Body of pancreas (tissue), 4 donors: ENCODE measurements at regions not wholly inside any gene's neighbourhood (a gene's known extent, or its start where the extent isn't known, plus 50 kb on each side); places are given as distances from the start of the nearest gene placed in this dataset.

Source experiments
- ATAC-seq: fragments of 150-250 bp; one replicate; pipeline ENCODE4 v1.9.1; 2016
- DNase-seq, 4 donors: peaks; one replicate each; pipeline ENCODE4 v3.0.0-alpha.2; 2019
- H3K27ac ChIP-seq, 4 donors: fragments of 200-600 bp; sonication (generic); 1 replicate in 3 of 4; 2 replicates in 1 of 4; pipeline versions ENCODE4 v1.5.1 to v1.6.1; 2016 to 2019; ENCODE audit warnings: mild to moderate bottlenecking in 1 of 4, mixed read lengths in 1 of 4, moderate library complexity in 1 of 4
- H3K27me3 ChIP-seq, 2 donors: fragments of 200-600 bp; sonication (generic); one replicate each; pipeline ENCODE4 v1.6.0; 2016; ENCODE audit warnings: mild to moderate bottlenecking in 1 of 2
- H3K36me3 ChIP-seq, 2 donors: fragments of 200-600 bp; sonication (generic); replicated peaks in 1 of 2; 2 replicates each; pipeline ENCODE4 v1.5.1; 2016; ENCODE audit warnings: low read depth in 2 of 2; ENCODE audit not compliant: insufficient read depth in 1 of 2
- H3K4me1 ChIP-seq: fragments of 200-600 bp; sonication (generic); one replicate; pipeline ENCODE4 v1.6.0; 2016
- H3K4me3 ChIP-seq, 2 donors: fragments of 200-600 bp; sonication (generic); 1 replicate in 1 of 2; 2 replicates in 1 of 2; pipeline ENCODE4 v1.5.1; 2016 to 2019
- H3K9me3 ChIP-seq, 3 donors: fragments of 200-600 bp; sonication (generic); 1 replicate in 2 of 3; 2 replicates in 1 of 3; pipeline ENCODE4 v1.5.1; 2016
- POLR2A ChIP-seq, 3 donors: fragments of 450-650 bp; IDR thresholded peaks; one replicate each; pipeline ENCODE4 v1.6.1; 2016; ENCODE audit warnings: antibody characterized with exemption in 3 of 3, mild to moderate bottlenecking in 2 of 3
- WGBS, 2 donors: methylation state at CpG; one replicate each; pipeline ENCODE4 v1.1.5; 2017; 5-methylcytosine and 5-hydroxymethylcytosine counted together
- intact Hi-C: fragments of 100-400 bp; cut with DNase I; formaldehyde crosslinking; loops from one replicate; pipeline ENCODE4 v1.15.1; 2023
- TF ChIP-seq, protein P1 (sequence below), 7 experiments: fragments of 450-650 bp in 4 of 7; fragments of 200-600 bp in 3 of 7; sonication (generic) in 3 of 7; IDR thresholded peaks; one replicate each; pipeline ENCODE4 v1.5.1; 2016 to 2019; ENCODE audit warnings: antibody characterized with exemption in 7 of 7

DNA sequence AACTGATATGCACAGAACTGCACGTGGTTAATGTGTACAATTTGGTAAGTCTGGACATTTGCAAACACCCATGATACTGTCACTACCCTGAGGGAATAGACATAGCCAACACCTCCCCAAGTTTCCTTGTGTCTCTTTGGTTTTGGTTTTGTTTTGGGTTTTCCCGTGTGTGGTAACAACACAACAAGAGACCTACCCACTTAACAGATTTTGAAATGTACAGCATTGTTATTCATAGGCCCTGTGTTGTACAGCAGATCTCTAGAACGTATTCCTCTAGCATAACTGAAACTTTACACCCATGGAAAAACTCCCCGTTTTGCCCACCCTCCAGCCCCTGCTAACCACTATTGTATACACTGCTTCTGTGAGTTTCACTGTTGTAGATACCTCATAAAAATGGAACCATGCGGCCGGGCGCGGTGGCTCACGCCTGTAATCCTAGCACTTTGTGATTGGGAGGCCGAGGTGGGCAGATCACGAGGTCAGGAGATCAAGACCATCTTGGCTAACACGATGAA is 76.3 kb upstream of the TBC1D3K start:
- no peak overlapping the region for H3K27ac ChIP-seq
- H3K27me3 ChIP-seq, result no peaks in the 10 kb centered on the region
- no peaks in the 10 kb centered on the region for H3K4me1 ChIP-seq
- TF ChIP-seq POLR2A (IDR thresholded peaks at IDR 0.05), result no peak
- TF ChIP-seq, protein P1, sequence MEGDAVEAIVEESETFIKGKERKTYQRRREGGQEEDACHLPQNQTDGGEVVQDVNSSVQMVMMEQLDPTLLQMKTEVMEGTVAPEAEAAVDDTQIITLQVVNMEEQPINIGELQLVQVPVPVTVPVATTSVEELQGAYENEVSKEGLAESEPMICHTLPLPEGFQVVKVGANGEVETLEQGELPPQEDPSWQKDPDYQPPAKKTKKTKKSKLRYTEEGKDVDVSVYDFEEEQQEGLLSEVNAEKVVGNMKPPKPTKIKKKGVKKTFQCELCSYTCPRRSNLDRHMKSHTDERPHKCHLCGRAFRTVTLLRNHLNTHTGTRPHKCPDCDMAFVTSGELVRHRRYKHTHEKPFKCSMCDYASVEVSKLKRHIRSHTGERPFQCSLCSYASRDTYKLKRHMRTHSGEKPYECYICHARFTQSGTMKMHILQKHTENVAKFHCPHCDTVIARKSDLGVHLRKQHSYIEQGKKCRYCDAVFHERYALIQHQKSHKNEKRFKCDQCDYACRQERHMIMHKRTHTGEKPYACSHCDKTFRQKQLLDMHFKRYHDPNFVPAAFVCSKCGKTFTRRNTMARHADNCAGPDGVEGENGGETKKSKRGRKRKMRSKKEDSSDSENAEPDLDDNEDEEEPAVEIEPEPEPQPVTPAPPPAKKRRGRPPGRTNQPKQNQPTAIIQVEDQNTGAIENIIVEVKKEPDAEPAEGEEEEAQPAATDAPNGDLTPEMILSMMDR (IDR thresholded peaks at IDR 0.05), result no peak
- no peaks in the 10 kb centered on the region for H3K9me3 ChIP-seq
- 88 to 89% methylated on average over 12 of the region's 12 CpGs for WGBS, 2 donors
- no peak overlapping the region for H3K4me3 ChIP-seq
- H3K36me3 ChIP-seq, result no peaks in the 10 kb centered on the region
- intact Hi-C loops, result no loop called here
- DNase-seq (no peak), ATAC-seq (no peak)

- Histone ChIP-seq H3K4me1 (no peaks in the 10 kb centered on the region), H3K9me3 (no peaks in the 10 kb centered on the region), H3K27ac (no peak overlapping the region), H3K4me3 (no peak overlapping the region), H3K27me3 (no peaks in the 10 kb centered on the region), H3K36me3 (no peaks in the 10 kb centered on the region)
- ATAC-seq (no peak), DNase-seq (no peak)
- TF ChIP-seq POLR2A (IDR thresholded peaks at IDR 0.05), result no peak
- TF ChIP-seq, protein P1 (IDR thresholded peaks at IDR 0.05), result no peak
- 76 to 85% methylated on average over 7 of the region's 7 CpGs for WGBS, 2 donors
- intact Hi-C loops, result no loop called here
Measured at GRCh38 chr17:37847102-37847501, 77.1 kb upstream of the TBC1D3K start.

- no peaks in the 10 kb centered on the region for H3K27me3 ChIP-seq
- no peak for DNase-seq
- no peak for ATAC-seq
- no peak overlapping the region for H3K4me3 ChIP-seq
- H3K36me3 ChIP-seq, result no peaks in the 10 kb centered on the region
- H3K4me1 ChIP-seq, result no peaks in the 10 kb centered on the region
- 43 to 58% methylated on average over 15 of the region's 15 CpGs for WGBS, 2 donors
- intact Hi-C loops, result no loop called here
- TF ChIP-seq POLR2A (IDR thresholded peaks at IDR 0.05), result no peak
- TF ChIP-seq, protein P1 (IDR thresholded peaks at IDR 0.05), result no peak
- no peaks in the 10 kb centered on the region for H3K9me3 ChIP-seq
- no peak overlapping the region for H3K27ac ChIP-seq
Measured at GRCh38 chr17:37844977-37845293, 79.3 kb upstream of the TBC1D3K start.

- DNase-seq (peak; percentile 44 to 55 (median 53)), ATAC-seq (peak; percentile 53)
- H3K4me3 ChIP-seq, result no peak overlapping the region
- TF ChIP-seq POLR2A (IDR thresholded peaks at IDR 0.05), result no peak
- TF ChIP-seq, protein P1 (IDR thresholded peaks at IDR 0.05), result peak; percentile 37 to 72 (median 57)
- no peaks in the 10 kb centered on the region for H3K9me3 ChIP-seq
- H3K4me1 ChIP-seq, result no peaks in the 10 kb centered on the region
- no peaks in the 10 kb centered on the region for H3K27me3 ChIP-seq
- no peak overlapping the region for H3K27ac ChIP-seq
- 23 to 28% methylated on average over 17 to 29 of the region's 29 CpGs for WGBS, 2 donors
- intact Hi-C loops, result no loop called here
- no peaks in the 10 kb centered on the region for H3K36me3 ChIP-seq
Measured at GRCh38 chr17:37844158-37844976, 79.8 kb upstream of the TBC1D3K start.

- DNase-seq, result no peak
- no peaks in the 10 kb centered on the region for H3K27me3 ChIP-seq
- WGBS, 2 donors, result 65 to 71% methylated on average over 8 of the region's 8 CpGs
Measured at GRCh38 chr17:37842401-37842800, 81.8 kb upstream of the TBC1D3K start.

More at GRCh38 chr17:37842401-37842800, 81.8 kb upstream of the TBC1D3K start:
- no peak overlapping the region for H3K27ac ChIP-seq
- H3K9me3 ChIP-seq, result no peaks in the 10 kb centered on the region
- no peaks in the 10 kb centered on the region for H3K4me1 ChIP-seq
- TF ChIP-seq, protein P1 (IDR thresholded peaks at IDR 0.05), result no peak
- TF ChIP-seq POLR2A (IDR thresholded peaks at IDR 0.05), result no peak
- no peak for ATAC-seq
- no peak overlapping the region for H3K4me3 ChIP-seq
- intact Hi-C loops, result no loop called here
- H3K36me3 ChIP-seq, result no peaks in the 10 kb centered on the region
